C4-2B (cell line): ENCODE measurements at regions not wholly inside any gene's neighbourhood (a gene's known extent, or its start where the extent isn't known, plus 50 kb on each side); places are given as distances from the start of the nearest gene placed in this dataset.

ENCODE experiments used
- ZFX ChIP-seq: fragments of 450-650 bp; IDR thresholded peaks from 2 replicates; pipeline ENCODE4 v1.6.1; 2017
- TF ChIP-seq, protein P1 (sequence below): fragments of 450-650 bp; conservative IDR thresholded peaks from 2 replicates; pipeline ENCODE4 v1.5.1; 2017; ENCODE audit warnings: mild to moderate bottlenecking

DNA sequence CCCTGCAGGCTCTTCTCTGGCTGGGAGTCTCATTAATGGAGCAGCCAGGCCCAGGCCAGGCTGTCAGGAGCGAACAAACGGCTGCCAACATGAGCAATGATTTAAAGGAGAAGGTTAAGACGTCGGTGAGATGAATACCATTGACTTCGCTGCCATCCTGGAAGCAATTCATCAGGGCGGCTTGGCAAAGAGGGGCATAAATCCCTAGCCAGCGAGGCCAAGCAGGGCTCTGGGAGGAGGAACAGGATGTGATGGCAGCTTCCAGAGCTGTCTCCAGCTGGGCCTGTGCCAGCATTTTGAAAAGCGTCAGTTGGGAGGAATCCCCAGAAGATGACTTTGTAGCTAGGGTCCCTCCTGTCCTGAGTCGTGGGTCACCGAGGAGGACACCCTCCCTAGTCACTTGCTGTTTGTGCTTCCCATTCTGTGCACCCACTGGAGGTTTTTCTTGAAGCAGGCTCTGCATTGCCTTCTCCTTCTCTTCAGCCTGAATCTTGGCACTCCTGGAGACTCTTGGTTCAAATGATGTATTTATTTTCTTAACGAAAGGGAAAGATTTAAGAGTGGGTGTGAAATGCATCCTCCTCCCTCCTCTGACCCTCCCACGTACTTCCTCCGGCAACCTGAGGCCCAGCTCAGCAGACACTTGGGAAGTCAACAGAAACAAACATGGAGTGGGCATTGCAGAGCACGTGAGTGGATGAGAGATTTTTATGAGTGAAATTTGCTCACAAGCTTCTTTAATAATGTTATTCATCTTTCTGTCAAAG is 476.3 kb upstream of the CADM1 start:
- TF ChIP-seq, protein P1, sequence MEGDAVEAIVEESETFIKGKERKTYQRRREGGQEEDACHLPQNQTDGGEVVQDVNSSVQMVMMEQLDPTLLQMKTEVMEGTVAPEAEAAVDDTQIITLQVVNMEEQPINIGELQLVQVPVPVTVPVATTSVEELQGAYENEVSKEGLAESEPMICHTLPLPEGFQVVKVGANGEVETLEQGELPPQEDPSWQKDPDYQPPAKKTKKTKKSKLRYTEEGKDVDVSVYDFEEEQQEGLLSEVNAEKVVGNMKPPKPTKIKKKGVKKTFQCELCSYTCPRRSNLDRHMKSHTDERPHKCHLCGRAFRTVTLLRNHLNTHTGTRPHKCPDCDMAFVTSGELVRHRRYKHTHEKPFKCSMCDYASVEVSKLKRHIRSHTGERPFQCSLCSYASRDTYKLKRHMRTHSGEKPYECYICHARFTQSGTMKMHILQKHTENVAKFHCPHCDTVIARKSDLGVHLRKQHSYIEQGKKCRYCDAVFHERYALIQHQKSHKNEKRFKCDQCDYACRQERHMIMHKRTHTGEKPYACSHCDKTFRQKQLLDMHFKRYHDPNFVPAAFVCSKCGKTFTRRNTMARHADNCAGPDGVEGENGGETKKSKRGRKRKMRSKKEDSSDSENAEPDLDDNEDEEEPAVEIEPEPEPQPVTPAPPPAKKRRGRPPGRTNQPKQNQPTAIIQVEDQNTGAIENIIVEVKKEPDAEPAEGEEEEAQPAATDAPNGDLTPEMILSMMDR: no peak
- TF ChIP-seq ZFX: no peak
